Sigmoid colon (tissue), 6 donors: ENCODE measurements at regions not wholly inside any gene's neighbourhood (a gene's known extent, or its start where the extent isn't known, plus 50 kb on each side); places are given as distances from the start of the nearest gene placed in this dataset.

ENCODE experiments used
- DNase-seq: peaks from one replicate; pipeline ENCODE4 v3.0.0-alpha.2; 2019
- H3K27ac ChIP-seq, 4 donors: fragments of 200-600 bp; sonication (generic); one replicate each; pipeline ENCODE4 v1.5.1; 2016 to 2019; ENCODE audit warnings: mild to moderate bottlenecking in 1 of 4
- H3K27me3 ChIP-seq, 3 donors: fragments of 200-600 bp; sonication (generic); one replicate each; pipeline ENCODE4 v1.5.1; 2019; ENCODE audit warnings: mild to moderate bottlenecking in 1 of 3
- H3K36me3 ChIP-seq, 4 donors: fragments of 200-600 bp; sonication (generic); one replicate each; pipeline ENCODE4 v1.5.1; 2016 to 2019
- H3K4me1 ChIP-seq, 4 donors: fragments of 200-600 bp; sonication (generic); one replicate each; pipeline ENCODE4 v1.5.1; 2017 to 2019
- H3K4me3 ChIP-seq, 4 donors: fragments of 200-600 bp; sonication (generic); one replicate each; pipeline ENCODE4 v1.5.1; 2017 to 2019; ENCODE audit warnings: mild to moderate bottlenecking in 2 of 4, moderate library complexity in 1 of 4
- H3K9me3 ChIP-seq, 4 donors: fragments of 200-600 bp in 3 of 4; sonication (generic) in 3 of 4; one replicate each; pipeline versions ENCODE4 v1.5.1 to v1.6.1; 2013 to 2019
- CTCF ChIP-seq, 4 experiments: fragments of 450-650 bp in 3 of 4; fragments of 200-600 bp in 1 of 4; IDR thresholded peaks; one replicate each; pipeline ENCODE4 v1.5.1; 2016 to 2019; ENCODE audit warnings: antibody characterized with exemption in 4 of 4, mild to moderate bottlenecking in 3 of 4, moderate library complexity in 2 of 4
- EP300 ChIP-seq, 4 donors: sonication (generic); formaldehyde crosslinking; IDR thresholded peaks; one replicate each; pipeline ENCODE4 v1.6.1; 2017; ENCODE audit warnings: antibody characterized with exemption in 4 of 4
- POLR2A ChIP-seq, 2 donors: fragments of 450-650 bp; IDR thresholded peaks; one replicate each; pipeline ENCODE4 v1.6.1; 2016; ENCODE audit warnings: antibody characterized with exemption in 2 of 2, mild to moderate bottlenecking in 2 of 2, moderate library complexity in 2 of 2
- POLR2AphosphoS5 ChIP-seq, 4 donors: sonication (generic); formaldehyde crosslinking; IDR thresholded peaks; one replicate each; pipeline ENCODE4 v1.6.1; 2017; ENCODE audit warnings: antibody characterized with exemption in 4 of 4
- WGBS, 2 donors: extraction: QIAGEN DNeasy Blood & Tissue Kit; methylation state at CpG; one replicate each; pipeline ENCODE4 v1.1.7; 2013; 5-methylcytosine and 5-hydroxymethylcytosine counted together
- intact Hi-C: fragments of 100-400 bp; cut with DNase I; formaldehyde crosslinking; loops from one replicate; pipeline ENCODE4 v1.15.1; 2023
- donor health status: healthy with polysubstance abuse.
- donor health status: healthy.

GRCh38 chr6:15861486-15861885 is 198.7 kb upstream of the DTNBP1 start:
- no peak for DNase-seq
- 95 to 99% methylated on average over 3 of the region's 3 CpGs for WGBS, 2 donors
- Histone ChIP-seq H3K9me3 (no peaks in the 10 kb centered on the region), H3K27me3 (no peaks in the 10 kb centered on the region), H3K4me3 (no peak overlapping the region), H3K36me3 (no peaks in the 10 kb centered on the region), H3K4me1 (peaks cover 0 to 6% (median 2%) of the 10 kb centered on the region in 4 donors), H3K27ac (no peak overlapping the region)
- TF ChIP-seq POLR2A (IDR thresholded peaks at IDR 0.05) (no peak), EP300 (IDR thresholded peaks at IDR 0.05) (no peak), CTCF (IDR thresholded peaks at IDR 0.05) (no peak), POLR2AphosphoS5 (IDR thresholded peaks at IDR 0.05) (no peak)
- intact Hi-C loops: no loop called here

GRCh38 chr6:15854826-15855710 is 192.2 kb upstream of the DTNBP1 start:
- Histone ChIP-seq H3K9me3 (no peaks in the 10 kb centered on the region), H3K4me1 (no peaks in the 10 kb centered on the region), H3K27ac (no peak overlapping the region), H3K27me3 (no peaks in the 10 kb centered on the region), H3K36me3 (no peaks in the 10 kb centered on the region), H3K4me3 (no peak overlapping the region)
- TF ChIP-seq POLR2A (IDR thresholded peaks at IDR 0.05): no peak
- no peak for TF ChIP-seq EP300 (IDR thresholded peaks at IDR 0.05)
- no peak for TF ChIP-seq POLR2AphosphoS5 (IDR thresholded peaks at IDR 0.05)
- no peak for TF ChIP-seq CTCF (IDR thresholded peaks at IDR 0.05)
- DNase-seq: no peak
- intact Hi-C loops: no loop called here
- WGBS, 2 donors: 77% methylated on average over 7 of the region's 7 CpGs

- DNase-seq: no peak
- 89 to 92% methylated on average over 1 of the region's 1 CpG for WGBS, 2 donors
- intact Hi-C loops: no loop called here
Observed at GRCh38 chr6:15854378-15854777, 191.6 kb upstream of the DTNBP1 start.

GRCh38 chr6:15853259-15853658 is 190.4 kb upstream of the DTNBP1 start:
- no peaks in the 10 kb centered on the region for H3K27me3 ChIP-seq
- WGBS, 2 donors: 84% methylated on average over 1 of the region's 1 CpG
- no peak overlapping the region for H3K27ac ChIP-seq
- intact Hi-C loops: no loop called here
- TF ChIP-seq EP300 (IDR thresholded peaks at IDR 0.05) (no peak), POLR2AphosphoS5 (IDR thresholded peaks at IDR 0.05) (no peak), POLR2A (IDR thresholded peaks at IDR 0.05) (no peak), CTCF (IDR thresholded peaks at IDR 0.05) (no peak)
- H3K36me3 ChIP-seq: no peaks in the 10 kb centered on the region
- no peaks in the 10 kb centered on the region for H3K4me1 ChIP-seq
- no peak overlapping the region for H3K4me3 ChIP-seq
- no peaks in the 10 kb centered on the region for H3K9me3 ChIP-seq
- DNase-seq: no peak

More at GRCh38 chr6:15854378-15854777, 191.6 kb upstream of the DTNBP1 start:
- Histone ChIP-seq H3K27me3 (no peaks in the 10 kb centered on the region), H3K27ac (no peak overlapping the region), H3K4me1 (no peaks in the 10 kb centered on the region), H3K4me3 (no peak overlapping the region), H3K36me3 (no peaks in the 10 kb centered on the region), H3K9me3 (no peaks in the 10 kb centered on the region)
- TF ChIP-seq POLR2A (IDR thresholded peaks at IDR 0.05) (no peak), CTCF (IDR thresholded peaks at IDR 0.05) (no peak), POLR2AphosphoS5 (IDR thresholded peaks at IDR 0.05) (no peak), EP300 (IDR thresholded peaks at IDR 0.05) (no peak)
